Activated B cell treated with CpG ODN at 0.5 μM for 24 hours (primary cell): ENCODE measurements at regions not wholly inside any gene's neighbourhood (a gene's known extent, or its start where the extent isn't known, plus 50 kb on each side); places are given as distances from the start of the nearest gene placed in this dataset.

Experiments used
- ATAC-seq: fragments of 200-7000 bp; cut with Tn5 transposase; one replicate; pipeline ENCODE4 v1.10.0; 2021; ENCODE audit warnings: low read depth, mild to moderate bottlenecking, moderate library complexity
- CTCF ChIA-PET: fragments of 350-600 bp; sonication (Branson Sonifier 250); formaldehyde crosslinking; loops from one replicate; lab custom pipeline; 2021; ENCODE audit warnings: antibody characterized with exemption; lab: Charles Lee
- POLR2A ChIA-PET: fragments of 350-600 bp; sonication (Branson Sonifier 250); formaldehyde crosslinking; loops from one replicate; lab custom pipeline; 2021; ENCODE audit warnings: antibody characterized with exemption; lab: Charles Lee
- DNase-seq: peaks from one replicate; pipeline ENCODE4 v3.0.0; 2022
- H3K27ac Mint-ChIP-seq: one replicate; pipeline ENCODE4 v1.8.0; 2020; ENCODE audit warnings: mixed read lengths
- H3K27me3 Mint-ChIP-seq: one replicate; pipeline ENCODE4 v1.8.0; 2021; ENCODE audit warnings: mixed read lengths
- H3K36me3 Mint-ChIP-seq: one replicate; pipeline ENCODE4 v1.8.0; 2021; ENCODE audit warnings: low read depth, mixed read lengths
- H3K4me1 Mint-ChIP-seq: one replicate; pipeline ENCODE4 v1.8.0; 2021; ENCODE audit warnings: mixed read lengths
- H3K4me3 Mint-ChIP-seq: one replicate; pipeline ENCODE4 v1.8.0; 2020; ENCODE audit warnings: mild to moderate bottlenecking, mixed read lengths
- H3K9me3 Mint-ChIP-seq: one replicate; pipeline ENCODE4 v1.8.0; 2020; ENCODE audit warnings: mixed read lengths
- CTCF ChIP-seq: fragments of 200-600 bp; IDR thresholded peaks from one replicate; pipeline ENCODE4 v1.8.0; 2022; ENCODE audit warnings: antibody characterized with exemption, mild to moderate bottlenecking
- intact Hi-C: fragments of 100-400 bp; cut with micrococcal nuclease; formaldehyde crosslinking; loops from one replicate; pipeline ENCODE4 v1.15.1; 2024

- ATAC-seq = no peak
- Mint-ChIP-seq H3K27me3 (no peaks in the 10 kb centered on the region), H3K27ac (no peak overlapping the region), H3K36me3 (no peaks in the 10 kb centered on the region), H3K9me3 (no peaks in the 10 kb centered on the region), H3K4me3 (no peak overlapping the region), H3K4me1 (no peaks in the 10 kb centered on the region)
- intact Hi-C loops = no loop called here
- TF ChIP-seq CTCF = no peak
- DNase-seq = no peak
- CTCF ChIA-PET = no interaction called here
- POLR2A ChIA-PET = no interaction called here
These were observed 294.8 kb upstream of the KIF2A start for GRCh38 chr5:62011089-62011664.

GRCh38 chr5:62017092-62017491, 288.9 kb upstream of the KIF2A start:
- no peaks in the 10 kb centered on the region for H3K9me3 Mint-ChIP-seq
- intact Hi-C loops = no loop called here
- no peak for TF ChIP-seq CTCF
- H3K4me3 Mint-ChIP-seq = no peak overlapping the region
- no peaks in the 10 kb centered on the region for H3K4me1 Mint-ChIP-seq
- no peaks in the 10 kb centered on the region for H3K27me3 Mint-ChIP-seq
- DNase-seq (no peak), ATAC-seq (no peak)
- H3K36me3 Mint-ChIP-seq = no peaks in the 10 kb centered on the region
- POLR2A ChIA-PET = no interaction called here
- CTCF ChIA-PET = no interaction called here
- H3K27ac Mint-ChIP-seq = no peak overlapping the region

DNA sequence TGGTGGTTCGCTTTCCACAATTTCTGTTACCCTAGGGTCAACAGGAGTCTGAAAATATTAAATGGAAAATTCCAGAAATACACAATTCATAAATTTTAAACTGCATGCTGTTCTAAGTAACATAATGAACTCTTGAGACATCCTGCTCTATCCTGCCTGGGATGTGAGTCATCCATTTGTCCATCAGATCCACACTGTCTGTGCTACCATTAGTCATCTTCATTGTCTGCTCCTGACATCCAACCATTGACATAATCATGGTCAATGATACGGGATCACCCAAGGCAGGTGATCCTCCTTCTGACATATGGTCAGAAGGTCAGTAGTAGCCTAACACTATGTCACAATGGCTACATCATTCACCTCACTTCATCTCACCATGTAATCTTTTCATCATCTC, 276.7 kb upstream of the KIF2A start:
- no peak for ATAC-seq
- Mint-ChIP-seq H3K27ac (no peak overlapping the region), H3K9me3 (peaks cover 3% of the 10 kb centered on the region), H3K27me3 (no peaks in the 10 kb centered on the region), H3K36me3 (no peaks in the 10 kb centered on the region), H3K4me3 (no peak overlapping the region), H3K4me1 (no peaks in the 10 kb centered on the region)
- TF ChIP-seq CTCF = no peak
- ChIA-PET CTCF (no interaction called here), POLR2A (no interaction called here)
- DNase-seq = no peak
- intact Hi-C loops = no loop called here

DNA sequence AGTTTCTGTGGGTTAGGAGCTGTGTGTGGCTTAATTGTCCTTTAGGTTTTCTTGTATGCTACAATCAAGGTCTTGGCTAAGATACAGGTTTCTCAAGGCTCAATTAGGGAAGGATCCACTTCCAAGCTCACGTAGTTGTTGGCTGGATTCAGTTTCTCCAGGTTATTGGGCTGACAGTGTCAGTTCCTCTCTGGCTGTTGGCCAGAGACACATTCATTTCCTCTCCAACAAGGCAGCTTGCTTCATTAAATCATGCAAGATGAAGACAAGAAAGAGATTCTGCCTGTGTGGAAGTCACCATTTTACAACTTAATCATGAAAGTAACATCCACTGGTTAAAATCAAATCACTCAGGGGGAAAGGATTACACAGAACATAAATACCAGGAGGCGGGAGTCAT, 275.7 kb upstream of the KIF2A start:
- H3K4me1 Mint-ChIP-seq = no peaks in the 10 kb centered on the region
- CTCF ChIA-PET = no interaction called here
- peaks cover 3% of the 10 kb centered on the region for H3K9me3 Mint-ChIP-seq
- H3K27me3 Mint-ChIP-seq = no peaks in the 10 kb centered on the region
- ATAC-seq = no peak
- TF ChIP-seq CTCF = no peak
- intact Hi-C loops = no loop called here
- H3K36me3 Mint-ChIP-seq = no peaks in the 10 kb centered on the region
- no peak overlapping the region for H3K27ac Mint-ChIP-seq
- DNase-seq = no peak
- no peak overlapping the region for H3K4me3 Mint-ChIP-seq
- POLR2A ChIA-PET = no interaction called here

GRCh38 chr5:62038024-62038423, 268.0 kb upstream of the KIF2A start:
- H3K9me3 Mint-ChIP-seq = no peaks in the 10 kb centered on the region
- peaks cover 4% of the 10 kb centered on the region for H3K27me3 Mint-ChIP-seq
- DNase-seq (no peak), ATAC-seq (no peak)
- intact Hi-C loops = no loop called here
- CTCF ChIA-PET = no interaction called here
- no peaks in the 10 kb centered on the region for H3K36me3 Mint-ChIP-seq
- POLR2A ChIA-PET = no interaction called here
- no peak overlapping the region for H3K4me3 Mint-ChIP-seq
- no peak for TF ChIP-seq CTCF
- no peaks in the 10 kb centered on the region for H3K4me1 Mint-ChIP-seq
- no peak overlapping the region for H3K27ac Mint-ChIP-seq
